ENCODE measurements at regions not wholly inside any gene's neighbourhood (a gene's known extent, or its start where the extent isn't known, plus 50 kb on each side); places are given as distances from the start of the nearest gene placed in this dataset.

GRCh38 chr19:28966737-28967399, 246.1 kb downstream of the UQCRFS1 start:
- no peaks in the 10 kb centered on the region for H3K9me3 ChIP-seq
- no peak for DNase-seq
- H3K36me3 ChIP-seq = no peaks in the 10 kb centered on the region
- no peak overlapping the region for H3K4me3 ChIP-seq
- H3K27me3 ChIP-seq (replicated peaks in 1 of 7) = no peaks in the 10 kb centered on the region
- WGBS, 5 donors = 66 to 79% (median 71%) methylated on average over 8 of the region's 8 CpGs
- intact Hi-C loops (cut with DNase I; ENCODE audit: low total_unique reads) = no loop called here
- TF ChIP-seq CTCF (IDR thresholded peaks at IDR 0.05 in 8 of 11, conservative IDR thresholded peaks at IDR 0.05 in 3 of 11) = no peak
- no peak for TF ChIP-seq POLR2AphosphoS5 (IDR thresholded peaks at IDR 0.05)
- TF ChIP-seq POLR2A (IDR thresholded peaks at IDR 0.05) = no peak
- H3K27ac ChIP-seq = no peak overlapping the region
- peaks cover 0 to 5% (median 0%) of the 10 kb centered on the region in 6 donors for H3K4me1 ChIP-seq

- no peaks in the 10 kb centered on the region for H3K36me3 ChIP-seq
- 72 to 78% (median 76%) methylated on average over 2 of the region's 2 CpGs for WGBS, 5 donors
- no peaks in the 10 kb centered on the region for H3K27me3 ChIP-seq (replicated peaks in 1 of 7)
- H3K4me3 ChIP-seq = no peak overlapping the region
- H3K9me3 ChIP-seq = no peaks in the 10 kb centered on the region
- no peaks in the 10 kb centered on the region for H3K4me1 ChIP-seq
- no peak for TF ChIP-seq POLR2AphosphoS5 (IDR thresholded peaks at IDR 0.05)
- TF ChIP-seq CTCF (IDR thresholded peaks at IDR 0.05 in 8 of 11, conservative IDR thresholded peaks at IDR 0.05 in 3 of 11) = no peak
- TF ChIP-seq POLR2A (IDR thresholded peaks at IDR 0.05) = no peak
- DNase-seq = no peak
- intact Hi-C loops (cut with DNase I; ENCODE audit: low total_unique reads) = no loop called here
- H3K27ac ChIP-seq = no peak overlapping the region
Observed at GRCh38 chr19:28964500-28964899, 248.5 kb downstream of the UQCRFS1 start.

- no peaks in the 10 kb centered on the region for H3K4me1 ChIP-seq
- no peaks in the 10 kb centered on the region for H3K36me3 ChIP-seq
- no peak overlapping the region for H3K4me3 ChIP-seq
- TF ChIP-seq POLR2A (IDR thresholded peaks at IDR 0.05) (no peak), POLR2AphosphoS5 (IDR thresholded peaks at IDR 0.05) (no peak), CTCF (IDR thresholded peaks at IDR 0.05 in 8 of 11, conservative IDR thresholded peaks at IDR 0.05 in 3 of 11) (no peak)
- intact Hi-C loops (cut with DNase I; ENCODE audit: low total_unique reads) = no loop called here
- no peaks in the 10 kb centered on the region for H3K9me3 ChIP-seq
- 81 to 86% (median 84%) methylated on average over 7 of the region's 7 CpGs for WGBS, 5 donors
- DNase-seq = no peak
- no peaks in the 10 kb centered on the region for H3K27me3 ChIP-seq (replicated peaks in 1 of 7)
- H3K27ac ChIP-seq = no peak overlapping the region
Observed at GRCh38 chr19:28963486-28964250, 249.3 kb downstream of the UQCRFS1 start.

- no peaks in the 10 kb centered on the region for H3K27me3 ChIP-seq (replicated peaks in 1 of 7)
- no peak for DNase-seq
- H3K4me3 ChIP-seq = no peak overlapping the region
- H3K36me3 ChIP-seq = no peaks in the 10 kb centered on the region
- H3K4me1 ChIP-seq = no peaks in the 10 kb centered on the region
- peaks cover 0 to 12% (median 0%) of the 10 kb centered on the region in 8 donors for H3K9me3 ChIP-seq
- TF ChIP-seq POLR2A (IDR thresholded peaks at IDR 0.05) (no peak), CTCF (IDR thresholded peaks at IDR 0.05 in 8 of 11, conservative IDR thresholded peaks at IDR 0.05 in 3 of 11) (no peak), POLR2AphosphoS5 (IDR thresholded peaks at IDR 0.05) (no peak)
- WGBS, 5 donors = 84 to 91% (median 86%) methylated on average over 1 of the region's 1 CpG
- no peak overlapping the region for H3K27ac ChIP-seq
- intact Hi-C loops (cut with DNase I; ENCODE audit: low total_unique reads) = no loop called here
Observed at GRCh38 chr19:28961772-28962500, 251.0 kb downstream of the UQCRFS1 start.

Measured in spleen (tissue), 11 donors.